ENCODE measurements at regions not wholly inside any gene's neighbourhood (a gene's known extent, or its start where the extent isn't known, plus 50 kb on each side); places are given as distances from the start of the nearest gene placed in this dataset.

DNA sequence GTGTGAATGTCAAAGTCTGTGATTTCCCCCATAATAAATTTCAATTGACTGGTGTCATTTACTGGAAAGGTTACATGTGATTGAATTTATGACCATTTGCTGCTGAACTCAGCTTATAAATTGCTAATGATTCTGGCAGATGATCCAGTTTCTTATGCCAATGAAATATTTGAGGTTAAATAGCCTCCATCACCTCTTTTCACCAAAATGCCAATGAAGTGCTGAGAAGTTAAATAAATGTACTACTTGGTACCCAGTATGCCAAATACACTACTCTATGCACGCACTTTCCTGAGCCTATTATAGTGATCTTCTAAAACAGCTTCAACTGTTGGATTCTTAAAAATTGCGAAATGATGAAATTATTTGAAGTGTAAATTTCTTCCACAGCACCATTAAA, 741.4 kb downstream of the PLA2G4A start:
- TF ChIP-seq POLR2A (IDR thresholded peaks at IDR 0.05; ENCODE audit: low read depth, low read length) (no peak), POLR2AphosphoS5 (IDR thresholded peaks at IDR 0.05; ENCODE audit: low read depth, low read length) (no peak), TAF1 (IDR thresholded peaks at IDR 0.05; ENCODE audit: borderline replicate concordance, low read depth, low read length) (no peak)

Data from GM12892 (cell line).